GM12878 (cell line): ENCODE measurements at regions not wholly inside any gene's neighbourhood (a gene's known extent, or its start where the extent isn't known, plus 50 kb on each side); places are given as distances from the start of the nearest gene placed in this dataset.

Experiments
- ATAC-seq: fragments of 200-7000 bp; cut with Tn5 transposase; 3 replicates; pipeline ENCODE4 v1.9.1; 2020; ENCODE audit warnings: mild to moderate bottlenecking, moderate library complexity
- BruUV-seq: library from RNA; stranded (reverse); fragments of 400-500 nt; replicated peaks from 2 replicates; lab custom pipeline; 2021; lab: Mats Ljungman, UMichigan
- CTCF ChIA-PET: fragments of 300-600 bp; sonication (Branson Sonifier 250); formaldehyde crosslinking; extraction: SDS; loops from one replicate; lab custom pipeline; 2021; ENCODE audit warnings: inconsistent platforms; lab: Yijun Ruan, JAX
- POLR2A ChIA-PET: fragments of 350-600 bp; formaldehyde crosslinking; extraction: SDS; loops from one replicate; lab custom pipeline; 2021; ENCODE audit warnings: inconsistent platforms; lab: Charles Lee
- RAD21 ChIA-PET: fragments of 300-600 bp; sonication (Branson Sonifier 250); formaldehyde crosslinking; loops from one replicate; lab custom pipeline; 2023; ENCODE audit warnings: antibody characterized with exemption; ENCODE audit not compliant: unreplicated experiment; lab: Charles Lee
- SMC1A ChIA-PET: fragments of 300-600 bp; sonication (Branson Sonifier 250); formaldehyde crosslinking; loops from one replicate; lab custom pipeline; 2023; ENCODE audit not compliant: unreplicated experiment, uncharacterized antibody; lab: Charles Lee
- DNase-seq: peaks from one replicate; pipeline ENCODE4 v3.0.0-alpha.2; 2011; ENCODE audit warnings: low read depth, low spot score
- FAIRE-seq: peaks from 3 replicates; lab custom pipeline; 2011; peaks lifted over from hg19 to GRCh38; lab: Jason Lieb, UNC
- H2AFZ ChIP-seq: 2 replicates; pipeline ENCODE4 v1.6.0; 2011; ENCODE audit warnings: low read depth, low read length, control low read depth; ENCODE audit not compliant: control insufficient read depth
- H3K27ac ChIP-seq: 2 replicates; pipeline ENCODE4 v1.5.1; 2011; ENCODE audit warnings: control low read depth; ENCODE audit not compliant: control insufficient read depth, insufficient read depth
- H3K27me3 ChIP-seq, 2 experiments: replicated peaks in 1 of 2; 2 replicates each; pipeline versions ENCODE4 v1.6.0 to v1.6.1; 2011; ENCODE audit warnings: low read length in 1 of 2; ENCODE audit not compliant: control insufficient read depth in 2 of 2, insufficient read depth in 2 of 2
- H3K36me3 ChIP-seq, 2 experiments: 2 replicates each; pipeline ENCODE4 v1.5.1; 2011; ENCODE audit warnings: low read length in 1 of 2; ENCODE audit not compliant: control insufficient read depth in 2 of 2, insufficient read depth in 2 of 2
- H3K4me1 ChIP-seq: 2 replicates; pipeline ENCODE4 v1.6.1; 2011; ENCODE audit warnings: mild to moderate bottlenecking, low read length, moderate library complexity, mixed read lengths; ENCODE audit not compliant: control insufficient read depth, insufficient read depth
- H3K4me2 ChIP-seq: 2 replicates; pipeline ENCODE4 v1.6.0; 2011; ENCODE audit warnings: control low read depth; ENCODE audit not compliant: control insufficient read depth, insufficient read depth
- H3K4me3 ChIP-seq: fragments of 200-600 bp; sonication (generic); 2 replicates; pipeline ENCODE4 v1.5.1; 2016
- H3K79me2 ChIP-seq: 2 replicates; pipeline ENCODE4 v1.6.0; 2011; ENCODE audit warnings: low read length; ENCODE audit not compliant: control insufficient read depth, insufficient read depth
- H3K9ac ChIP-seq: 2 replicates; pipeline ENCODE4 v1.8.0; 2011; ENCODE audit warnings: low read length, control low read depth, mixed read lengths; ENCODE audit not compliant: control insufficient read depth, insufficient read depth
- H3K9me3 ChIP-seq: replicated peaks from 3 replicates; pipeline ENCODE4 v1.5.1; 2011; ENCODE audit warnings: mild to moderate bottlenecking, low read length; ENCODE audit not compliant: control insufficient read depth, insufficient read depth
- H4K20me1 ChIP-seq: 2 replicates; pipeline ENCODE4 v1.6.0; 2011; ENCODE audit not compliant: control insufficient read depth, insufficient read depth
- CBX3 ChIP-seq: fragments of 200-600 bp; sonication (generic); IDR thresholded peaks from 2 replicates; pipeline ENCODE4 v1.6.1; 2016; ENCODE audit warnings: low read depth, borderline replicate concordance
- CREM ChIP-seq: IDR thresholded peaks from 2 replicates; pipeline ENCODE4 v1.6.1; 2014; ENCODE audit warnings: antibody characterized with exemption, low read depth
- HCFC1 ChIP-seq: fragments of 150-350 bp; IDR thresholded peaks from 2 replicates; pipeline ENCODE4 v1.6.1; 2014; ENCODE audit warnings: low read length
- IRF4 ChIP-seq: IDR thresholded peaks from 2 replicates; pipeline ENCODE4 v1.6.1; 2011; ENCODE audit warnings: low read depth, low read length
- MEF2B ChIP-seq: fragments of 450-650 bp; IDR thresholded peaks from 2 replicates; pipeline ENCODE4 v1.6.1; 2018; ENCODE audit warnings: mild to moderate bottlenecking, moderate library complexity; ENCODE audit not compliant: partially characterized antibody, poor library complexity, severe bottlenecking
- MYC ChIP-seq: IDR thresholded peaks from 2 replicates; pipeline ENCODE4 v1.6.1; 2011; ENCODE audit warnings: mild to moderate bottlenecking, low read length, moderate library complexity, inconsistent platforms; ENCODE audit not compliant: insufficient read depth, insufficient replicate concordance, insufficient read length, severe bottlenecking
- POU2F2 ChIP-seq: IDR thresholded peaks from 3 replicates; pipeline ENCODE4 v1.6.1; 2011; ENCODE audit warnings: low read depth, mild to moderate bottlenecking, low read length, borderline replicate concordance
- REST ChIP-seq: IDR thresholded peaks from 2 replicates; pipeline ENCODE4 v1.6.1; 2012; ENCODE audit warnings: mild to moderate bottlenecking, low read depth, low read length
- RUNX3 ChIP-seq: IDR thresholded peaks from 2 replicates; pipeline ENCODE4 v1.6.1; 2012; ENCODE audit warnings: low read length, inconsistent platforms
- SPI1 ChIP-seq: IDR thresholded peaks from 2 replicates; pipeline ENCODE4 v1.6.1; 2011; ENCODE audit warnings: low read depth, mild to moderate bottlenecking, low read length, moderate library complexity, borderline replicate concordance; ENCODE audit not compliant: insufficient read depth
- ZBED1 ChIP-seq: IDR thresholded peaks from 2 replicates; pipeline ENCODE4 v1.6.1; 2016; ENCODE audit warnings: borderline replicate concordance
- ZNF24 ChIP-seq: fragments of 450-650 bp; IDR thresholded peaks from 2 replicates; pipeline ENCODE4 v1.6.1; 2017; ENCODE audit warnings: antibody characterized with exemption, mild to moderate bottlenecking
- ZNF384 ChIP-seq: IDR thresholded peaks from 2 replicates; pipeline ENCODE4 v1.6.1; 2012; ENCODE audit warnings: low read depth, mild to moderate bottlenecking, low read length, improper control_type of control experiment, borderline replicate concordance
- WGBS: methylation state at CpG from one replicate; pipeline ENCODE4 v1.1.6; 2016; ENCODE audit warnings: low lambda C conversion rate; ENCODE audit not compliant: insufficient replicate concordance, insufficient coverage; ENCODE audit errors: missing lambda C conversion rate; 5-methylcytosine and 5-hydroxymethylcytosine counted together
- in situ Hi-C: fragments of 300-500 bp; cut with MboI; formaldehyde crosslinking; loops from 9 replicates; pipeline ENCODE4 v1.14.3; 2018; ENCODE audit warnings: mixed read lengths
- intact Hi-C: fragments of 100-400 bp; cut with micrococcal nuclease; formaldehyde crosslinking; loops from one replicate; pipeline ENCODE4 v1.14.2; 2022; ENCODE audit not compliant: unreplicated experiment
- TF ChIP-seq, protein P1 (sequence below): IDR thresholded peaks from 2 replicates; pipeline ENCODE4 v1.6.1; 2011; ENCODE audit warnings: low read depth, low read length, improper control_type of control experiment, borderline replicate concordance
- TF ChIP-seq, protein P2 (sequence below): fragments of 150-350 bp; IDR thresholded peaks from 2 replicates; pipeline ENCODE4 v1.6.1; 2016; ENCODE audit warnings: low read depth, low read length
- TF ChIP-seq, protein P3 (sequence below): fragments of 150-350 bp; IDR thresholded peaks from 2 replicates; pipeline ENCODE4 v1.6.1; 2014; ENCODE audit warnings: mild to moderate bottlenecking, low read depth, low read length

GRCh38 chr2:144290276-144290675 is 229.6 kb downstream of the ZEB2 start:
- RAD21 ChIA-PET, result interaction anchor here (1.0 kb wide), 1 partner anchor 34 kb away, joined by 3 read pairs; no protein-coding TSS in a partner anchor
- Histone ChIP-seq H3K9me3 (no peaks in the 10 kb centered on the region; the same call in 2 of the 3 replicates), H4K20me1 (no peaks in the 10 kb centered on the region), H3K4me1 (no peaks in the 10 kb centered on the region), H3K36me3 (no peaks in the 10 kb centered on the region), H2AFZ (no peak overlapping the region), H3K4me3 (no peak overlapping the region), H3K27me3 (no peaks in the 10 kb centered on the region), H3K27ac (no peak overlapping the region), H3K4me2 (no peak overlapping the region), H3K9ac (no peak overlapping the region), H3K79me2 (no peaks in the 10 kb centered on the region)
- WGBS, result 100% methylated on average over 1 of the region's 1 CpG
- ATAC-seq, result no peak
- in situ Hi-C loops, result no loop called here
- no peak for DNase-seq
- POLR2A ChIA-PET, result interaction anchor here (0.6 kb wide), 1 partner anchor 279 kb away, joined by 3 read pairs; no protein-coding TSS in a partner anchor
- intact Hi-C loops, result no loop called here
- CTCF ChIA-PET, result no interaction called here
- BruUV-seq, result no TSS peak
- no peak for FAIRE-seq
- SMC1A ChIA-PET, result interaction anchor here (0.8 to 2.2 kb wide), 4 partner anchors 8 to 66 kb away, joined by 3 to 9 read pairs (median 3); no protein-coding TSS in a partner anchor
- TF ChIP-seq SPI1 (no peak), REST (no peak), ZNF384 (no peak), HCFC1 (no peak), MYC (no peak), IRF4 (no peak), ZBED1 (no peak), POU2F2 (no peak), ZNF24 (no peak), CREM (no peak), RUNX3 (no peak), CBX3 (no peak), MEF2B (no peak)
- TF ChIP-seq, protein P1, sequence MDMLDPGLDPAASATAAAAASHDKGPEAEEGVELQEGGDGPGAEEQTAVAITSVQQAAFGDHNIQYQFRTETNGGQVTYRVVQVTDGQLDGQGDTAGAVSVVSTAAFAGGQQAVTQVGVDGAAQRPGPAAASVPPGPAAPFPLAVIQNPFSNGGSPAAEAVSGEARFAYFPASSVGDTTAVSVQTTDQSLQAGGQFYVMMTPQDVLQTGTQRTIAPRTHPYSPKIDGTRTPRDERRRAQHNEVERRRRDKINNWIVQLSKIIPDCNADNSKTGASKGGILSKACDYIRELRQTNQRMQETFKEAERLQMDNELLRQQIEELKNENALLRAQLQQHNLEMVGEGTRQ, result no peak
- TF ChIP-seq, protein P2, sequence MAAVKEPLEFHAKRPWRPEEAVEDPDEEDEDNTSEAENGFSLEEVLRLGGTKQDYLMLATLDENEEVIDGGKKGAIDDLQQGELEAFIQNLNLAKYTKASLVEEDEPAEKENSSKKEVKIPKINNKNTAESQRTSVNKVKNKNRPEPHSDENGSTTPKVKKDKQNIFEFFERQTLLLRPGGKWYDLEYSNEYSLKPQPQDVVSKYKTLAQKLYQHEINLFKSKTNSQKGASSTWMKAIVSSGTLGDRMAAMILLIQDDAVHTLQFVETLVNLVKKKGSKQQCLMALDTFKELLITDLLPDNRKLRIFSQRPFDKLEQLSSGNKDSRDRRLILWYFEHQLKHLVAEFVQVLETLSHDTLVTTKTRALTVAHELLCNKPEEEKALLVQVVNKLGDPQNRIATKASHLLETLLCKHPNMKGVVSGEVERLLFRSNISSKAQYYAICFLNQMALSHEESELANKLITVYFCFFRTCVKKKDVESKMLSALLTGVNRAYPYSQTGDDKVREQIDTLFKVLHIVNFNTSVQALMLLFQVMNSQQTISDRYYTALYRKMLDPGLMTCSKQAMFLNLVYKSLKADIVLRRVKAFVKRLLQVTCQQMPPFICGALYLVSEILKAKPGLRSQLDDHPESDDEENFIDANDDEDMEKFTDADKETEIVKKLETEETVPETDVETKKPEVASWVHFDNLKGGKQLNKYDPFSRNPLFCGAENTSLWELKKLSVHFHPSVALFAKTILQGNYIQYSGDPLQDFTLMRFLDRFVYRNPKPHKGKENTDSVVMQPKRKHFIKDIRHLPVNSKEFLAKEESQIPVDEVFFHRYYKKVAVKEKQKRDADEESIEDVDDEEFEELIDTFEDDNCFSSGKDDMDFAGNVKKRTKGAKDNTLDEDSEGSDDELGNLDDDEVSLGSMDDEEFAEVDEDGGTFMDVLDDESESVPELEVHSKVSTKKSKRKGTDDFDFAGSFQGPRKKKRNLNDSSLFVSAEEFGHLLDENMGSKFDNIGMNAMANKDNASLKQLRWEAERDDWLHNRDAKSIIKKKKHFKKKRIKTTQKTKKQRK, result no peak
- TF ChIP-seq, protein P3, sequence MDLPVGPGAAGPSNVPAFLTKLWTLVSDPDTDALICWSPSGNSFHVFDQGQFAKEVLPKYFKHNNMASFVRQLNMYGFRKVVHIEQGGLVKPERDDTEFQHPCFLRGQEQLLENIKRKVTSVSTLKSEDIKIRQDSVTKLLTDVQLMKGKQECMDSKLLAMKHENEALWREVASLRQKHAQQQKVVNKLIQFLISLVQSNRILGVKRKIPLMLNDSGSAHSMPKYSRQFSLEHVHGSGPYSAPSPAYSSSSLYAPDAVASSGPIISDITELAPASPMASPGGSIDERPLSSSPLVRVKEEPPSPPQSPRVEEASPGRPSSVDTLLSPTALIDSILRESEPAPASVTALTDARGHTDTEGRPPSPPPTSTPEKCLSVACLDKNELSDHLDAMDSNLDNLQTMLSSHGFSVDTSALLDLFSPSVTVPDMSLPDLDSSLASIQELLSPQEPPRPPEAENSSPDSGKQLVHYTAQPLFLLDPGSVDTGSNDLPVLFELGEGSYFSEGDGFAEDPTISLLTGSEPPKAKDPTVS, result no peak
